PC-3 (cell line): ENCODE measurements at regions not wholly inside any gene's neighbourhood (a gene's known extent, or its start where the extent isn't known, plus 50 kb on each side); places are given as distances from the start of the nearest gene placed in this dataset.
"Not testable (repeated sequence)": the region's sequence is repeated elsewhere in the genome, so short reads cannot be mapped to it uniquely, and the experiment has no call there.

Experiments
- ATAC-seq: fragments of 200-7000 bp; cut with Tn5 transposase; 2 replicates; pipeline ENCODE4 v1.9.1; 2020; ENCODE audit warnings: mild to moderate bottlenecking, moderate library complexity
- BruUV-seq: library from RNA; stranded (reverse); fragments of 400-500 nt; replicated peaks from 2 replicates; lab custom pipeline; 2021; lab: Mats Ljungman, UMichigan
- CTCF ChIA-PET: fragments of 300-600 bp; sonication (Branson Sonifier 250); formaldehyde crosslinking; loops from one replicate; lab custom pipeline; 2022; ENCODE audit warnings: antibody characterized with exemption; lab: Charles Lee
- POLR2A ChIA-PET: fragments of 300-600 bp; sonication (Branson Sonifier 250); formaldehyde crosslinking; loops from one replicate; lab custom pipeline; 2022; ENCODE audit warnings: antibody characterized with exemption; ENCODE audit not compliant: unreplicated experiment; lab: Charles Lee
- DNase-seq: peaks from one replicate; pipeline ENCODE4 v3.0.0-alpha.2; 2015
- H2AFZ ChIP-seq: fragments of 300-600 bp; sonication (generic); 2 replicates; pipeline ENCODE4 v1.6.0; 2016; ENCODE audit warnings: antibody characterized with exemption, low read length
- H3F3A ChIP-seq: fragments of 300-600 bp; sonication (generic); one replicate; pipeline ENCODE4 v1.6.0; 2017; ENCODE audit warnings: antibody characterized with exemption, low read length, control low read depth, mild to moderate bottlenecking; ENCODE audit not compliant: unreplicated experiment
- H3K27ac ChIP-seq: fragments of 300-600 bp; sonication (generic); 2 replicates; pipeline ENCODE4 v1.5.1; 2016; ENCODE audit warnings: mild to moderate bottlenecking, low read length
- H3K27me3 ChIP-seq: fragments of 300-600 bp; sonication (generic); 2 replicates; pipeline ENCODE4 v1.6.1; 2016; ENCODE audit warnings: low read length, mixed read lengths
- H3K36me3 ChIP-seq: fragments of 300-600 bp; sonication (generic); 2 replicates; pipeline ENCODE4 v1.6.1; 2016; ENCODE audit warnings: low read depth, mixed run types, low read length, mixed read lengths
- H3K4me1 ChIP-seq: fragments of 300-600 bp; sonication (generic); 2 replicates; pipeline ENCODE4 v1.5.1; 2016; ENCODE audit warnings: low read length; ENCODE audit not compliant: insufficient read depth
- H3K4me2 ChIP-seq: fragments of 300-600 bp; sonication (generic); 2 replicates; pipeline ENCODE4 v1.6.0; 2016; ENCODE audit warnings: low read length
- H3K4me3 ChIP-seq: fragments of 300-600 bp; sonication (generic); 2 replicates; pipeline ENCODE4 v1.5.1; 2016; ENCODE audit warnings: mild to moderate bottlenecking, low read length, mixed read lengths
- H3K79me2 ChIP-seq: fragments of 300-600 bp; sonication (generic); 2 replicates; pipeline ENCODE4 v1.6.1; 2017; ENCODE audit warnings: low read length, mixed read lengths
- H3K9ac ChIP-seq: fragments of 300-600 bp; sonication (generic); 2 replicates; pipeline ENCODE4 v1.6.0; 2016; ENCODE audit warnings: mild to moderate bottlenecking, low read length
- H3K9me2 ChIP-seq: fragments of 300-600 bp; sonication (generic); replicated peaks from 2 replicates; pipeline ENCODE4 v1.6.1; 2016; ENCODE audit warnings: mixed run types, low read length, mixed read lengths
- H3K9me3 ChIP-seq: fragments of 300-600 bp; sonication (generic); 2 replicates; pipeline ENCODE4 v1.6.1; 2016; ENCODE audit warnings: low read length, mixed read lengths
- H4K20me1 ChIP-seq: fragments of 300-600 bp; sonication (generic); 2 replicates; pipeline ENCODE4 v1.6.1; 2016; ENCODE audit warnings: low read length, mixed read lengths
- CTCF ChIP-seq: fragments of 300-600 bp; sonication (generic); conservative IDR thresholded peaks from 2 replicates; pipeline ENCODE4 v1.5.1; 2017; ENCODE audit warnings: antibody characterized with exemption, low read depth, mild to moderate bottlenecking, low read length
- EZH2 ChIP-seq: fragments of 300-600 bp; sonication (generic); IDR thresholded peaks from one replicate; pipeline ENCODE4 v1.6.1; 2017; ENCODE audit warnings: antibody characterized with exemption, mild to moderate bottlenecking, low read length; ENCODE audit not compliant: unreplicated experiment
- EZH2phosphoT487 ChIP-seq: fragments of 300-600 bp; sonication (generic); IDR thresholded peaks from 2 replicates; pipeline ENCODE4 v1.6.1; 2018; ENCODE audit warnings: mild to moderate bottlenecking, antibody characterized with exemption, low read length, borderline replicate concordance
- intact Hi-C: fragments of 100-400 bp; cut with micrococcal nuclease; formaldehyde crosslinking; loops from 2 replicates; pipeline ENCODE4 v1.9.0; 2023

- DNase-seq (no peak), ATAC-seq (no peak)
- H3K4me3 ChIP-seq: no peak overlapping the region
- H2AFZ ChIP-seq: no peak overlapping the region
- H3F3A ChIP-seq: no peaks in the 10 kb centered on the region
- no peaks in the 10 kb centered on the region for H4K20me1 ChIP-seq
- no peak overlapping the region for H3K27ac ChIP-seq
- H3K9me2 ChIP-seq: no peaks in the 10 kb centered on the region
- H3K9ac ChIP-seq: no peak overlapping the region
- BruUV-seq: no TSS peak
- ChIA-PET CTCF (no interaction called here), POLR2A (no interaction called here)
- no peak overlapping the region for H3K4me2 ChIP-seq
- H3K79me2 ChIP-seq: no peaks in the 10 kb centered on the region
- no peaks in the 10 kb centered on the region for H3K9me3 ChIP-seq
- no peaks in the 10 kb centered on the region for H3K27me3 ChIP-seq
- H3K36me3 ChIP-seq: no peaks in the 10 kb centered on the region
- H3K4me1 ChIP-seq: no peaks in the 10 kb centered on the region
- TF ChIP-seq EZH2 (no peak), CTCF (no peak), EZH2phosphoT487 (no peak)
- intact Hi-C loops: no loop called here
Measured at GRCh38 chr12:17571047-17571446, 518.9 kb downstream of the RERGL start.

GRCh38 chr12:17564630-17565029 lies 525.4 kb downstream of the RERGL start:
- H3K4me1 ChIP-seq, H4K20me1 ChIP-seq, H3K36me3 ChIP-seq, H3K9me2 ChIP-seq, H3K9ac ChIP-seq, H3K9me3 ChIP-seq, H3K4me2 ChIP-seq, CTCF ChIA-PET, BruUV-seq, H3K4me3 ChIP-seq, DNase-seq, H3K79me2 ChIP-seq, ATAC-seq, H3K27me3 ChIP-seq, H2AFZ ChIP-seq, intact Hi-C loops, POLR2A ChIA-PET, H3F3A ChIP-seq, H3K27ac ChIP-seq: not testable (repeated sequence)

GRCh38 chr12:17550011-17550410 lies 540.0 kb downstream of the RERGL start:
- no peak overlapping the region for H3K4me3 ChIP-seq
- ATAC-seq: no peak
- H3F3A ChIP-seq: no peaks in the 10 kb centered on the region
- no peaks in the 10 kb centered on the region for H3K36me3 ChIP-seq
- H3K4me2 ChIP-seq: no peak overlapping the region
- no peaks in the 10 kb centered on the region for H3K9me3 ChIP-seq
- no peak overlapping the region for H2AFZ ChIP-seq
- H3K4me1 ChIP-seq: no peaks in the 10 kb centered on the region
- no peak overlapping the region for H3K27ac ChIP-seq
- ChIA-PET POLR2A (no interaction called here), CTCF (no interaction called here)
- no peaks in the 10 kb centered on the region for H3K9me2 ChIP-seq
- no peak for TF ChIP-seq EZH2phosphoT487
- TF ChIP-seq EZH2: no peak
- TF ChIP-seq CTCF: no peak
- no peaks in the 10 kb centered on the region for H3K79me2 ChIP-seq
- intact Hi-C loops: no loop called here
- no peak overlapping the region for H3K9ac ChIP-seq
- no peak for DNase-seq
- no TSS peak for BruUV-seq
- no peaks in the 10 kb centered on the region for H3K27me3 ChIP-seq
- no peaks in the 10 kb centered on the region for H4K20me1 ChIP-seq
